NB4 (cell line): ENCODE measurements at regions not wholly inside any gene's neighbourhood (a gene's known extent, or its start where the extent isn't known, plus 50 kb on each side); places are given as distances from the start of the nearest gene placed in this dataset.

Experiments
- DNase-seq: peaks from one replicate; pipeline ENCODE4 v3.0.0; 2010; ENCODE audit warnings: low read depth
- H3K4me3 ChIP-seq: one replicate; pipeline ENCODE4 v1.5.1; 2011; ENCODE audit warnings: mild to moderate bottlenecking, low read depth, low read length, moderate library complexity
- CTCF ChIP-seq: IDR thresholded peaks from one replicate; pipeline ENCODE4 v1.5.1; 2012; ENCODE audit warnings: low read depth, low read length
- MAX ChIP-seq: IDR thresholded peaks from 2 replicates; pipeline ENCODE4 v1.6.1; 2011; ENCODE audit warnings: low read depth, low read length
- MYC ChIP-seq: IDR thresholded peaks from 2 replicates; pipeline ENCODE4 v1.6.1; 2011; ENCODE audit warnings: low read depth, low read length
- POLR2A ChIP-seq: IDR thresholded peaks from 2 replicates; pipeline ENCODE4 v1.6.1; 2011; ENCODE audit warnings: mild to moderate bottlenecking; ENCODE audit not compliant: insufficient read length; ENCODE audit errors: extremely low read depth

DNA sequence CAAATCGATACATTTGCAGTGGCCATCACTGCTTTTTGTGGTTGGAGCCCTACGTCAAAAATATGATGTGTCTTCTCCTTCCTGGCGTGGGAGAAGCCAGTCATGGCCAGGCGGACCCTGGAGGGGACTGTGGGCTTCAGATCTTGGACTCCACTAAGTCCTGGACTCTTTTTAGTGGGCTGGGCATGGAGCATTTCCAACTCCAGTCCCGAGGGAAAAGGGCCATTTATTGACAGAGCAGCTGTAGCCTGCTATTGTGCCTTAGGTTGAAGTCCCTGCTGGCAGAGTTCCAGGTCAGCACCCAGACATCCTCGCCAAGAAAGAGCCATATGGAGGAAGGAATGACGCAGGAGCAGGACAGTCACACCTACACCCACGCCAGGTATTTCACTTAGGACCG lies 179.2 kb upstream of the ZNF507 start:
- H3K4me3 ChIP-seq: no peak overlapping the region

GRCh38 chr19:32168111-32168510 lies 177.3 kb upstream of the ZNF507 start:
- TF ChIP-seq MYC (no peak), CTCF (no peak), POLR2A (no peak), MAX (no peak)
- DNase-seq: no peak
- H3K4me3 ChIP-seq: no peak overlapping the region

More for the DNA sequence above, 179.2 kb upstream of the ZNF507 start:
- DNase-seq: no peak
- TF ChIP-seq POLR2A (no peak), CTCF (no peak), MYC (no peak), MAX (no peak)

DNA sequence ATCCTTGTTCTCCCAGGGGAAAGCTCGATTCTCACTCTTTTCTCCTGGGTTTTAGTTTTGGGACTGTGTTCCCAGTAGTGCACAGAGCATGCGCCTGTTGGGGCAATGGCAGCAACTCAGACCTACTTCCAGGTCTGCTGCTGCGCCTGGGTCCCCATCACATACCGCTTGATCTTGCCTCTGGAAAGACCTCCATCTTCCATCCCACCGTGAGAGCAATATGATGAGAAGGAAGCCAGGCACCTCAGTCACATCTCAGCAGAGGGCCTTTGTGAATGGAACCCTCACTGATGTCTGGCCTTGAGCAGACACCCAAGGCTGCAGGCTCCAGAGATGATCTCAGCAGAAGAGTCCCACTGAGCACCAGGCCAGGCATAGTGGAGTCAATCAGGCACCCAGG lies 176.8 kb upstream of the ZNF507 start:
- no peak for TF ChIP-seq MYC
- no peak overlapping the region for H3K4me3 ChIP-seq
- DNase-seq: no peak

DNA sequence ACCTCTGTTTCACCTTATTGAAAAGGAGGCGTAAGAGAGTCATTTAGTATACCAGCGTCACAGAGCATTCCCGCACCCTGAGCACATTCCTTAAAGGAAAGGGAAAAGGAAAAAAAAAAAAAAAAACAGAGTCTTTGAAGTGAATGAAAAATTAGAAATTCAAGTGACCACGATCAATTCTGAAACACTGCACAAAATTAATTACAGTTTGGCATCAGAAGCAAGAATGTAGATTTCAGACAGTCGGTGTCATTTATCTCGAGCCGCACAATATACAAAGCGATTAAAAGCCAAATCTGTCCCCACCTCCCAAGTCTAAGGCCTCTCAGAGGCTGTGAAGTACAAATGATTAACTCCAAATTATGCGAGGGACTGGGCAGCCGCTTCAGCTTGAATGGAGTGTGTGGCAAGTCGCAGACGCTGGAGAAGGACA lies 173.7 kb upstream of the ZNF507 start:
- no peak for DNase-seq
- no peak for TF ChIP-seq CTCF
- no peak for TF ChIP-seq POLR2A
- no peak overlapping the region for H3K4me3 ChIP-seq

DNA sequence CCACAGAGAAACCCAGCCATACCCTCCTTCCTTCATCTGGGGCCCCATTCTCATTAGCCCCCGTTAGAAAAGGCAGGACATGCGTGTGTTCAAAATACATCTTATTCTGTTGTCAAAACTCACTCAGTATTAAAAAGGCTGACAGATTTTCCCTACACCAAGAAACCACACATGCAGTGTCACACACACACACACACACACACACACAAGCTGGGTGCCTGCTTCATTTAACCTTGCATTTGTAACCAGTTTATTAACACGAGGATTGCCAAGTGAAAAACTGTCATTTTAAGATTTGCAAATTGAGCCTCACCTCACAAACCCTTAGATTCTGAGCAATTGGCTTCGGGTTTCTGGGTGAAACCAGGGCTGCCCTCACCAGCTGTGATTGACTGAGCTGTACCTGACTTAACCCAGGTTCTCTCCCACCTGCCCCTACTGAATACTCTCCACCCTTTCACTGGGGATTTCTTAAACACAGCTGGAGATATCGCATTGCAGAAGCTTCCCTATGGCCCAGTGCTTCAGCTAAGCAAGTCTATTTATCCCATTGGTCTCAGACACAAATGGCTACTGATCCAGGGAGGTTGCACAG lies 172.7 kb upstream of the ZNF507 start:
- TF ChIP-seq MAX: no peak
- no peak for TF ChIP-seq CTCF
- no peak for TF ChIP-seq MYC
- no peak for TF ChIP-seq POLR2A
- no peak overlapping the region for H3K4me3 ChIP-seq
- DNase-seq: no peak

DNA sequence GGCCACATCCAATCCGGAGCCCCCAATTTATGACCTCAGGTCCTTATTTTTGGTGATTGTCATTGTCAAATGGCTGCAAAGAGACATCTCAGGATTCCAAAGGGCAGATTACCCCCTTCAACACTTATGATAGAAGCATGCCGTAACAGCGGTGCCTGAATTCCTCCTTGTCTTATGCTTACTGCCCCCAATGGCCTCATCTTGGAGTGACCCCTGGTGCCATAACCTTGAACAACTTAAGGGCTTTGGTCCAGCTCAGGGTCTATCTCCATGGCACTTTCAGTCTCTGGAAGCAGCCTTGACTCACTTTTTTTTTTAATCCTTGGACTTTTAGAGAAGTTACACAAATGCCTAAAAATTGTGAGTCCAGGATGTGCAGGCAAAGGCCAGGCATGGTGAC lies 171.6 kb upstream of the ZNF507 start:
- no peak for DNase-seq
- H3K4me3 ChIP-seq: no peak overlapping the region
- TF ChIP-seq MYC: no peak
- TF ChIP-seq POLR2A: no peak
- TF ChIP-seq CTCF: no peak
- no peak for TF ChIP-seq MAX
